HEK293T (cell line): ENCODE measurements at regions not wholly inside any gene's neighbourhood (a gene's known extent, or its start where the extent isn't known, plus 50 kb on each side); places are given as distances from the start of the nearest gene placed in this dataset.

Experiments used
- ARNT ChIP-seq: fragments of 450-650 bp; IDR thresholded peaks from 2 replicates; pipeline ENCODE4 v1.6.1; 2017; ENCODE audit warnings: mild to moderate bottlenecking
- CTBP1 ChIP-seq: fragments of 450-650 bp; IDR thresholded peaks from 2 replicates; pipeline ENCODE4 v1.6.1; 2016; ENCODE audit warnings: borderline replicate concordance
- FOXA1 ChIP-seq: fragments of 450-650 bp; IDR thresholded peaks from 2 replicates; pipeline ENCODE4 v1.6.1; 2016; ENCODE audit warnings: mild to moderate bottlenecking
- FOXK2 ChIP-seq: fragments of 450-650 bp; IDR thresholded peaks from 2 replicates; pipeline ENCODE4 v1.6.1; 2016; ENCODE audit warnings: mild to moderate bottlenecking
- FOXM1 ChIP-seq: fragments of 450-650 bp; IDR thresholded peaks from 2 replicates; pipeline ENCODE4 v1.6.1; 2017; ENCODE audit warnings: mild to moderate bottlenecking, borderline replicate concordance
- L3MBTL2 ChIP-seq: fragments of 450-650 bp; conservative IDR thresholded peaks from 2 replicates; pipeline ENCODE4 v1.6.1; 2016; ENCODE audit warnings: mild to moderate bottlenecking
- LEF1 ChIP-seq: fragments of 450-650 bp; IDR thresholded peaks from 2 replicates; pipeline ENCODE4 v1.6.1; 2017; ENCODE audit warnings: mild to moderate bottlenecking, borderline replicate concordance
- SP1 ChIP-seq: fragments of 450-650 bp; IDR thresholded peaks from 2 replicates; pipeline ENCODE4 v1.6.1; 2017
- SUZ12 ChIP-seq: fragments of 450-650 bp; IDR thresholded peaks from 2 replicates; pipeline ENCODE4 v1.6.1; 2016; ENCODE audit warnings: mild to moderate bottlenecking
- TARDBP ChIP-seq: fragments of 450-650 bp; IDR thresholded peaks from 2 replicates; pipeline ENCODE4 v1.6.1; 2016
- ZNF384 ChIP-seq: fragments of 450-650 bp; IDR thresholded peaks from 2 replicates; pipeline ENCODE4 v1.6.1; 2016

DNA sequence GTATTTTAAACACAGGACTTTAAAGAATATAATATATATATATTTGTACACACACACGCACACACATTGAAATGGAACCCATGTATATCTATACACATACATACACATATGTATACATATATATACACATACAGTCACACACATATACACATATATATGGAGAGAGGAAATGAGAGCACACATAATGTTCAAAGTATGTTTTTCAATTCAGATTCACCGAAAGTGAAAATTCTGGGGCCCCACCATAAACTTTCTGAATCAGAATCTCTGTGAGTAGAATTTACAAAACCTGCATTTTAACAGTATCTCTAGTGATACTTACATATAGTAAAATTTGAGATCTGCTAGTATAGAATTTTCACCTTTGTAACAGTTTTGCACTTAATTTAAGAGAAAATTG lies 60.4 kb upstream of the OBI1 start:
- TF ChIP-seq CTBP1 (no peak), SP1 (no peak), ARNT (no peak), LEF1 (no peak), FOXK2 (no peak), SUZ12 (no peak), FOXM1 (no peak), FOXA1 (no peak), TARDBP (no peak), ZNF384 (no peak), L3MBTL2 (no peak)
